Ovary (tissue), 7 donors: ENCODE measurements at regions not wholly inside any gene's neighbourhood (a gene's known extent, or its start where the extent isn't known, plus 50 kb on each side); places are given as distances from the start of the nearest gene placed in this dataset.

Experiments
- DNase-seq, 5 donors: peaks; one replicate each; pipeline ENCODE4 v3.0.0-alpha.2; 2019 to 2020
- H3K27ac ChIP-seq, 2 donors: fragments of 200-600 bp; one replicate each; pipeline versions ENCODE4 v1.5.1 to v1.8.0; 2019 to 2022
- H3K27me3 ChIP-seq: fragments of 200-600 bp; one replicate; pipeline ENCODE4 v1.8.0; 2022
- H3K36me3 ChIP-seq: fragments of 200-600 bp; sonication (generic); one replicate; pipeline ENCODE4 v1.5.1; 2019
- H3K4me1 ChIP-seq: one replicate; pipeline ENCODE4 v1.8.1; 2013; ENCODE audit warnings: mild to moderate bottlenecking, moderate library complexity; ENCODE audit not compliant: insufficient read depth
- H3K4me3 ChIP-seq: fragments of 200-600 bp; sonication (generic); one replicate; pipeline ENCODE4 v1.5.1; 2017
- H3K9me3 ChIP-seq, 2 donors: fragments of 200-600 bp in 1 of 2; sonication (generic) in 1 of 2; one replicate each; pipeline versions ENCODE4 v1.5.1 to v1.8.1; 2013 to 2019; ENCODE audit warnings: mild to moderate bottlenecking in 1 of 2, moderate library complexity in 1 of 2
- EP300 ChIP-seq: sonication (generic); formaldehyde crosslinking; IDR thresholded peaks from one replicate; pipeline ENCODE4 v1.6.1; 2017; ENCODE audit warnings: antibody characterized with exemption
- POLR2A ChIP-seq: fragments of 450-650 bp; IDR thresholded peaks from one replicate; pipeline ENCODE4 v1.6.1; 2017; ENCODE audit warnings: antibody characterized with exemption, mild to moderate bottlenecking, moderate library complexity
- WGBS, 3 donors: extraction: QIAGEN DNeasy Blood & Tissue Kit in 1 of 3; methylation state at CpG; one replicate each; pipeline versions ENCODE4 v1.1.5 to v1.1.7; 2013 to 2017; 5-methylcytosine and 5-hydroxymethylcytosine counted together
- intact Hi-C, 4 donors: fragments of 100-400 bp; cut with DNase I; formaldehyde crosslinking; loops; one replicate each; pipeline versions ENCODE4 v1.11.0 to v1.15.1; 2022 to 2023
- TF ChIP-seq, protein P1 (sequence below), 3 donors: fragments of 450-650 bp in 2 of 3; fragments of 200-600 bp in 1 of 3; IDR thresholded peaks; one replicate each; pipeline versions ENCODE4 v1.5.1 to v1.8.0; 2016 to 2022; ENCODE audit warnings: antibody characterized with exemption in 3 of 3, mild to moderate bottlenecking in 1 of 3
- donor health status: DM: no; HTN: no; CAD: no; lungs with moderate emphysema.
- donor health status: DM: no; HTN: no; CAD: no.
- donor health status: Bipolar disorder and iron deficiency.
- donor health status: DM: no; HTN: no; CAD: no.
- donor health status: DM: yes; HTN: yes; CAD: no.

- no peaks in the 10 kb centered on the region for H3K9me3 ChIP-seq
- no peaks in the 10 kb centered on the region for H3K27me3 ChIP-seq
- H3K36me3 ChIP-seq: no peaks in the 10 kb centered on the region
- intact Hi-C loops: no loop called here
- TF ChIP-seq EP300 (no peak), POLR2A (no peak)
- TF ChIP-seq, protein P1, sequence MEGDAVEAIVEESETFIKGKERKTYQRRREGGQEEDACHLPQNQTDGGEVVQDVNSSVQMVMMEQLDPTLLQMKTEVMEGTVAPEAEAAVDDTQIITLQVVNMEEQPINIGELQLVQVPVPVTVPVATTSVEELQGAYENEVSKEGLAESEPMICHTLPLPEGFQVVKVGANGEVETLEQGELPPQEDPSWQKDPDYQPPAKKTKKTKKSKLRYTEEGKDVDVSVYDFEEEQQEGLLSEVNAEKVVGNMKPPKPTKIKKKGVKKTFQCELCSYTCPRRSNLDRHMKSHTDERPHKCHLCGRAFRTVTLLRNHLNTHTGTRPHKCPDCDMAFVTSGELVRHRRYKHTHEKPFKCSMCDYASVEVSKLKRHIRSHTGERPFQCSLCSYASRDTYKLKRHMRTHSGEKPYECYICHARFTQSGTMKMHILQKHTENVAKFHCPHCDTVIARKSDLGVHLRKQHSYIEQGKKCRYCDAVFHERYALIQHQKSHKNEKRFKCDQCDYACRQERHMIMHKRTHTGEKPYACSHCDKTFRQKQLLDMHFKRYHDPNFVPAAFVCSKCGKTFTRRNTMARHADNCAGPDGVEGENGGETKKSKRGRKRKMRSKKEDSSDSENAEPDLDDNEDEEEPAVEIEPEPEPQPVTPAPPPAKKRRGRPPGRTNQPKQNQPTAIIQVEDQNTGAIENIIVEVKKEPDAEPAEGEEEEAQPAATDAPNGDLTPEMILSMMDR (IDR thresholded peaks at IDR 0.05): no peak
- 31 to 43% (median 36%) methylated on average over 2 of the region's 2 CpGs for WGBS, 3 donors
- DNase-seq: no peak
- H3K4me1 ChIP-seq: no peaks in the 10 kb centered on the region
- no peak overlapping the region for H3K27ac ChIP-seq
- no peak overlapping the region for H3K4me3 ChIP-seq
Observed at GRCh38 chr1:172928412-172928811, 122.3 kb downstream of the TNFSF18 start.

DNA sequence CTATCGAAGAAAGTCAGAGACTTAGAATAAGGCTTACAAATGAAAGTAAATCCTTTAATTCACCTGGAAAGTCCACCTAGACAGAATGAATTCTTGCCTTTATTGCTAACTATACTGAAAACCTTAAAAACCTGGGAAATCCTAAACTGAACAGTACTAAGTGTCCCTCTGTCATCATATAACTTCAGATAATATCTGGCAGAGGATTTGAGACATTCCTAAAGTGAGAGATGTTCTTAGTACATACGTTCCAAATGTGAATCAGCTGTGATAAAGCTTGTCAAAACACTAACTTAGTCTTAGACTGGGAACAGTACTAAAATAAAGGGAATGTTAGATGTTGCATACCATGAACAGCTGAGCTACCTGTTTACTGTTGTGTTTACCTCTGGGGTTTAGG lies 121.7 kb downstream of the TNFSF18 start:
- WGBS, 3 donors: 16 to 30% (median 17%) methylated on average over 2 of the region's 2 CpGs

GRCh38 chr1:172930142-172930541 lies 120.6 kb downstream of the TNFSF18 start:
- Histone ChIP-seq H3K4me1 (no peaks in the 10 kb centered on the region), H3K36me3 (no peaks in the 10 kb centered on the region), H3K9me3 (no peaks in the 10 kb centered on the region), H3K4me3 (no peak overlapping the region), H3K27ac (no peak overlapping the region), H3K27me3 (no peaks in the 10 kb centered on the region)
- DNase-seq: no peak
- intact Hi-C loops: no loop called here
- WGBS, 3 donors: 42 to 59% (median 54%) methylated on average over 2 of the region's 2 CpGs
- TF ChIP-seq POLR2A (no peak), EP300 (no peak)
- TF ChIP-seq, protein P1 (IDR thresholded peaks at IDR 0.05): no peak

More for the DNA sequence above, 121.7 kb downstream of the TNFSF18 start:
- TF ChIP-seq POLR2A: no peak
- no peak for TF ChIP-seq EP300
- TF ChIP-seq, protein P1 (IDR thresholded peaks at IDR 0.05): no peak
- no peaks in the 10 kb centered on the region for H3K4me1 ChIP-seq
- H3K27ac ChIP-seq: no peak overlapping the region
- no peak for DNase-seq
- H3K9me3 ChIP-seq: no peaks in the 10 kb centered on the region
- H3K36me3 ChIP-seq: no peaks in the 10 kb centered on the region
- no peaks in the 10 kb centered on the region for H3K27me3 ChIP-seq
- H3K4me3 ChIP-seq: no peak overlapping the region
- intact Hi-C loops: no loop called here

- TF ChIP-seq POLR2A (no peak), EP300 (no peak)
- TF ChIP-seq, protein P1 (IDR thresholded peaks at IDR 0.05): no peak
- no peaks in the 10 kb centered on the region for H3K4me1 ChIP-seq
- no peaks in the 10 kb centered on the region for H3K27me3 ChIP-seq
- 85 to 100% (median 96%) methylated on average over 1 of the region's 1 CpG for WGBS, 3 donors
- intact Hi-C loops: no loop called here
- no peak overlapping the region for H3K27ac ChIP-seq
- no peaks in the 10 kb centered on the region for H3K36me3 ChIP-seq
- DNase-seq: no peak
- H3K9me3 ChIP-seq: no peaks in the 10 kb centered on the region
- H3K4me3 ChIP-seq: no peak overlapping the region
Observed at GRCh38 chr1:172931340-172931739, 119.4 kb downstream of the TNFSF18 start.
